ENCODE measurements at regions not wholly inside any gene's neighbourhood (a gene's known extent, or its start where the extent isn't known, plus 50 kb on each side); places are given as distances from the start of the nearest gene placed in this dataset.

GRCh38 chr1:216841165-216841564 is 117.9 kb upstream of the ESRRG start:
- no peaks in the 10 kb centered on the region for H3K79me2 ChIP-seq (ENCODE audit: low read length)
- H3K9ac ChIP-seq (ENCODE audit: low read length): no peak overlapping the region
- no peak for TF ChIP-seq EZH2phosphoT487 (IDR thresholded peaks at IDR 0.05; ENCODE audit: low read depth)
- no peak for TF ChIP-seq CTCF (IDR thresholded peaks at IDR 0.05; ENCODE audit: low read depth, low read length)

GRCh38 chr1:216836316-216836715 is 113.1 kb upstream of the ESRRG start:
- H3K4me3 ChIP-seq (ENCODE audit: low read length): no peak overlapping the region
- H3K27me3 ChIP-seq (ENCODE audit: low read depth, low read length): no peaks in the 10 kb centered on the region
- no peaks in the 10 kb centered on the region for H3K36me3 ChIP-seq (replicated peaks; ENCODE audit: low read depth, low read length)
- H4K20me1 ChIP-seq (ENCODE audit: insufficient read depth, low read length): no peaks in the 10 kb centered on the region
- no peak overlapping the region for H2AFZ ChIP-seq (ENCODE audit: low read depth, low read length)
- no peaks in the 10 kb centered on the region for H3K4me1 ChIP-seq (ENCODE audit: low read length)
- H3K9me3 ChIP-seq (ENCODE audit: insufficient read depth, low read length): no peaks in the 10 kb centered on the region
- H3K9ac ChIP-seq (ENCODE audit: low read length): no peak overlapping the region
- H3K27ac ChIP-seq (ENCODE audit: low read length): no peak overlapping the region
- no peaks in the 10 kb centered on the region for H3K79me2 ChIP-seq (ENCODE audit: low read length)
- H3K4me2 ChIP-seq (ENCODE audit: low read length): no peak overlapping the region
- TF ChIP-seq CTCF (IDR thresholded peaks at IDR 0.05; ENCODE audit: low read depth, low read length): no peak

More at GRCh38 chr1:216841165-216841564, 117.9 kb upstream of the ESRRG start:
- Histone ChIP-seq H3K27me3 (ENCODE audit: low read depth, low read length) (no peaks in the 10 kb centered on the region), H2AFZ (ENCODE audit: low read depth, low read length) (no peak overlapping the region), H3K4me3 (ENCODE audit: low read length) (no peak overlapping the region), H3K36me3 (replicated peaks; ENCODE audit: low read depth, low read length) (no peaks in the 10 kb centered on the region), H3K4me2 (ENCODE audit: low read length) (no peak overlapping the region), H3K27ac (ENCODE audit: low read length) (no peak overlapping the region), H4K20me1 (ENCODE audit: insufficient read depth, low read length) (no peaks in the 10 kb centered on the region), H3K4me1 (ENCODE audit: low read length) (no peaks in the 10 kb centered on the region), H3K9me3 (ENCODE audit: insufficient read depth, low read length) (no peaks in the 10 kb centered on the region)

- H3K4me3 ChIP-seq (ENCODE audit: low read length): no peak overlapping the region
- TF ChIP-seq CTCF (IDR thresholded peaks at IDR 0.05; ENCODE audit: low read depth, low read length) (no peak), EZH2phosphoT487 (IDR thresholded peaks at IDR 0.05; ENCODE audit: low read depth) (no peak)
- no peaks in the 10 kb centered on the region for H3K4me1 ChIP-seq (ENCODE audit: low read length)
- H3K9ac ChIP-seq (ENCODE audit: low read length): no peak overlapping the region
- H3K4me2 ChIP-seq (ENCODE audit: low read length): no peak overlapping the region
- no peaks in the 10 kb centered on the region for H3K9me3 ChIP-seq (ENCODE audit: insufficient read depth, low read length)
- H3K36me3 ChIP-seq (replicated peaks; ENCODE audit: low read depth, low read length): no peaks in the 10 kb centered on the region
- no peak overlapping the region for H3K27ac ChIP-seq (ENCODE audit: low read length)
- no peaks in the 10 kb centered on the region for H3K27me3 ChIP-seq (ENCODE audit: low read depth, low read length)
- H2AFZ ChIP-seq (ENCODE audit: low read depth, low read length): no peak overlapping the region
- H4K20me1 ChIP-seq (ENCODE audit: insufficient read depth, low read length): no peaks in the 10 kb centered on the region
- no peaks in the 10 kb centered on the region for H3K79me2 ChIP-seq (ENCODE audit: low read length)
Measured at GRCh38 chr1:216833509-216833908, 110.3 kb upstream of the ESRRG start.

DNA sequence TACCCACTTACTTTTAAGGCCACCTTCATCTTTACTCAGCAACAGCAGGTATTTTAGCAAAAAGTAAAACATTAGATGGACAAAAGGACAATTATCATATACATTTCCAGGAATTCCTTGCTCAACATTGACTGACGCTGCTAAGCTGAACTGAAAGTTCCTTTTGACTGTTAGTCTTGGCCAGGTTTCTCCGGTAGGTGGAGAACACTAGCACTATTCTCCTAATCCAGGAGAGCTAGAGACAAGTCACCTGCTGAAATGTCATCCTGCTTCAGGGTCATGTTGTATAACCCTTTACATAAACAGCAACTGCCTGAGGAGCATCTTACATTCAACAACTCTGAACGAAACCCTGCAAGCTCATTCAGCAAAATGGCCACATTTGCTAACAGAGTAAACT is 109.0 kb upstream of the ESRRG start:
- H3K9ac ChIP-seq (ENCODE audit: low read length): no peak overlapping the region
- no peak overlapping the region for H3K4me2 ChIP-seq (ENCODE audit: low read length)
- TF ChIP-seq CTCF (IDR thresholded peaks at IDR 0.05; ENCODE audit: low read depth, low read length) (no peak), EZH2phosphoT487 (IDR thresholded peaks at IDR 0.05; ENCODE audit: low read depth) (no peak)
- H4K20me1 ChIP-seq (ENCODE audit: insufficient read depth, low read length): no peaks in the 10 kb centered on the region
- H3K79me2 ChIP-seq (ENCODE audit: low read length): no peaks in the 10 kb centered on the region
- H3K4me1 ChIP-seq (ENCODE audit: low read length): no peaks in the 10 kb centered on the region
- no peak overlapping the region for H2AFZ ChIP-seq (ENCODE audit: low read depth, low read length)
- H3K36me3 ChIP-seq (replicated peaks; ENCODE audit: low read depth, low read length): no peaks in the 10 kb centered on the region
- H3K9me3 ChIP-seq (ENCODE audit: insufficient read depth, low read length): no peaks in the 10 kb centered on the region
- no peak overlapping the region for H3K4me3 ChIP-seq (ENCODE audit: low read length)
- H3K27me3 ChIP-seq (ENCODE audit: low read depth, low read length): no peaks in the 10 kb centered on the region
- H3K27ac ChIP-seq (ENCODE audit: low read length): no peak overlapping the region

Measured in OCI-LY3 (cell line).